ENCODE measurements at regions not wholly inside any gene's neighbourhood (a gene's known extent, or its start where the extent isn't known, plus 50 kb on each side); places are given as distances from the start of the nearest gene placed in this dataset.

DNA sequence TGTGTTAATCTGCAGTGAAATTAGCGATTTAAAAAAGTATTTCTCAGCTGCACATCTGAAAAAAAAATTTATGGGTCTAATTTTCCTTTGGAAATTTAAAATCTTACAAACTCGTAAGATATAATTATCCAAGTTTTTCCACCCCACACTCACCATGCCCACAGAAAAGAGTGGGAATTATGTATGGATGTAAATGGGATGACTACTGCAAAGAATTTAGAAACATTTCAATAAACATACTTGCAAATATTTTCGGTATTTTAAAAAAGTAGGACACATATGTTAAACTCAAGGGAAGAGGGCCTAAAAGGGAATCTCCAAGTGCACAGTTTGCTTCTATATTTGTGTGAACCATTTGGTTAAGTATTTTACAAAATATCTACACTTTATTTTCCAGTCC lies 1039.9 kb upstream of the POU3F3 start:
- no peak overlapping the region for H3K27ac Mint-ChIP-seq
- Histone ChIP-seq H2BK20ac (ENCODE audit: low read depth, low read length, poor library complexity, severe bottlenecking) (no peak overlapping the region), H4K8ac (replicated peaks; ENCODE audit: insufficient read length, low read depth, low read length) (no peak overlapping the region), H3K56ac (ENCODE audit: insufficient read length, low read depth, low read length) (no peak overlapping the region), H3K9me3 (ENCODE audit: control insufficient read depth, low read depth, low read length) (no peaks in the 10 kb centered on the region), H2BK15ac (ENCODE audit: low read depth, low read length) (no peak overlapping the region), H3K4ac (ENCODE audit: low read depth, low read length) (no peak overlapping the region), H2BK120ac (ENCODE audit: low read depth, low read length, poor library complexity, severe bottlenecking) (no peak overlapping the region), H3K23ac (ENCODE audit: insufficient read length, low read depth, low read length) (no peak overlapping the region), H3K23me2 (ENCODE audit: insufficient read length, low read depth, low read length, poor library complexity, severe bottlenecking) (no peaks in the 10 kb centered on the region), H3K14ac (ENCODE audit: insufficient read depth, low read length) (no peak overlapping the region), H4K5ac (ENCODE audit: insufficient read length, low read depth, low read length) (no peak overlapping the region), H3K4me2 (ENCODE audit: insufficient read depth, insufficient read length, low read length) (no peak overlapping the region), H3K4me1 (ENCODE audit: insufficient read depth, low read length) (peaks cover 6% of the 10 kb centered on the region; the same call in 1 of the 2 replicates), H3K27me3 (ENCODE audit: insufficient read depth, low read length) (no peaks in the 10 kb centered on the region), H2BK12ac (ENCODE audit: insufficient read length, low read depth, low read length) (no peak overlapping the region), H2AFZ (ENCODE audit: low read length) (no peak overlapping the region), H2BK5ac (ENCODE audit: insufficient read length, low read length) (no peak overlapping the region), H3T11ph (ENCODE audit: low read length) (no peak overlapping the region), H3K18ac (ENCODE audit: insufficient read length, low read depth, low read length) (no peak overlapping the region), H3K9ac (ENCODE audit: extremely low read depth, insufficient read length, low read length) (no peak overlapping the region), H4K91ac (ENCODE audit: insufficient read length, low read depth, low read length) (no peak overlapping the region), H4K20me1 (ENCODE audit: control insufficient read depth, insufficient read depth, insufficient read length) (no peaks in the 10 kb centered on the region), H3K79me2 (ENCODE audit: insufficient read depth, low read length) (no peaks in the 10 kb centered on the region), H2AK5ac (ENCODE audit: insufficient read length, low read length) (no peak overlapping the region), H3K27ac (ENCODE audit: insufficient read length, low read depth, low read length) (no peak overlapping the region), H3K79me1 (ENCODE audit: insufficient read depth, low read depth, low read length, poor library complexity, severe bottlenecking) (no peaks in the 10 kb centered on the region)
- no CpG with 5 or more reads among the region's 3 CpGs for WGBS (ENCODE audit: extremely low coverage, insufficient read length, low lambda C conversion rate)
- H3K4me1 Mint-ChIP-seq, result peaks cover 39 to 54% of the 10 kb centered on the region in 2 experiments
- H3K27me3 Mint-ChIP-seq (ENCODE audit: low read depth), result peaks cover 6% of the 10 kb centered on the region
- DNase-seq, result no peak
- no peaks in the 10 kb centered on the region for H3K36me3 Mint-ChIP-seq (ENCODE audit: insufficient read depth in 1 of 3, low read depth in 3 of 3)
- H3K4me3 Mint-ChIP-seq, result no peak overlapping the region
- TF ChIP-seq, protein P1, sequence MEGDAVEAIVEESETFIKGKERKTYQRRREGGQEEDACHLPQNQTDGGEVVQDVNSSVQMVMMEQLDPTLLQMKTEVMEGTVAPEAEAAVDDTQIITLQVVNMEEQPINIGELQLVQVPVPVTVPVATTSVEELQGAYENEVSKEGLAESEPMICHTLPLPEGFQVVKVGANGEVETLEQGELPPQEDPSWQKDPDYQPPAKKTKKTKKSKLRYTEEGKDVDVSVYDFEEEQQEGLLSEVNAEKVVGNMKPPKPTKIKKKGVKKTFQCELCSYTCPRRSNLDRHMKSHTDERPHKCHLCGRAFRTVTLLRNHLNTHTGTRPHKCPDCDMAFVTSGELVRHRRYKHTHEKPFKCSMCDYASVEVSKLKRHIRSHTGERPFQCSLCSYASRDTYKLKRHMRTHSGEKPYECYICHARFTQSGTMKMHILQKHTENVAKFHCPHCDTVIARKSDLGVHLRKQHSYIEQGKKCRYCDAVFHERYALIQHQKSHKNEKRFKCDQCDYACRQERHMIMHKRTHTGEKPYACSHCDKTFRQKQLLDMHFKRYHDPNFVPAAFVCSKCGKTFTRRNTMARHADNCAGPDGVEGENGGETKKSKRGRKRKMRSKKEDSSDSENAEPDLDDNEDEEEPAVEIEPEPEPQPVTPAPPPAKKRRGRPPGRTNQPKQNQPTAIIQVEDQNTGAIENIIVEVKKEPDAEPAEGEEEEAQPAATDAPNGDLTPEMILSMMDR (conservative IDR thresholded peaks at IDR 0.05), result no peak
- H3K9me3 Mint-ChIP-seq, result no peaks in the 10 kb centered on the region

Measured in H9 (cell line).